ENCODE measurements at regions not wholly inside any gene's neighbourhood (a gene's known extent, or its start where the extent isn't known, plus 50 kb on each side); places are given as distances from the start of the nearest gene placed in this dataset.

GRCh38 chr18:52286675-52287074 is 53.3 kb upstream of the DCC start:
- TF ChIP-seq CTCF (IDR thresholded peaks at IDR 0.05) = no peak
- no peak for TF ChIP-seq POLR2A (IDR thresholded peaks at IDR 0.05)
